PC-3 (cell line): ENCODE measurements at regions not wholly inside any gene's neighbourhood (a gene's known extent, or its start where the extent isn't known, plus 50 kb on each side); places are given as distances from the start of the nearest gene placed in this dataset.

Experiments used
- ATAC-seq: fragments of 200-7000 bp; cut with Tn5 transposase; 2 replicates; pipeline ENCODE4 v1.9.1; 2020; ENCODE audit warnings: mild to moderate bottlenecking, moderate library complexity
- BruUV-seq: library from RNA; stranded (reverse); fragments of 400-500 nt; replicated peaks from 2 replicates; lab custom pipeline; 2021; lab: Mats Ljungman, UMichigan
- CTCF ChIA-PET: fragments of 300-600 bp; sonication (Branson Sonifier 250); formaldehyde crosslinking; loops from one replicate; lab custom pipeline; 2022; ENCODE audit warnings: antibody characterized with exemption; lab: Charles Lee
- POLR2A ChIA-PET: fragments of 300-600 bp; sonication (Branson Sonifier 250); formaldehyde crosslinking; loops from one replicate; lab custom pipeline; 2022; ENCODE audit warnings: antibody characterized with exemption; ENCODE audit not compliant: unreplicated experiment; lab: Charles Lee
- DNase-seq: peaks from one replicate; pipeline ENCODE4 v3.0.0-alpha.2; 2015
- H2AFZ ChIP-seq: fragments of 300-600 bp; sonication (generic); 2 replicates; pipeline ENCODE4 v1.6.0; 2016; ENCODE audit warnings: antibody characterized with exemption, low read length
- H3F3A ChIP-seq: fragments of 300-600 bp; sonication (generic); one replicate; pipeline ENCODE4 v1.6.0; 2017; ENCODE audit warnings: antibody characterized with exemption, low read length, control low read depth, mild to moderate bottlenecking; ENCODE audit not compliant: unreplicated experiment
- H3K27ac ChIP-seq: fragments of 300-600 bp; sonication (generic); 2 replicates; pipeline ENCODE4 v1.5.1; 2016; ENCODE audit warnings: mild to moderate bottlenecking, low read length
- H3K27me3 ChIP-seq: fragments of 300-600 bp; sonication (generic); 2 replicates; pipeline ENCODE4 v1.6.1; 2016; ENCODE audit warnings: low read length, mixed read lengths
- H3K36me3 ChIP-seq: fragments of 300-600 bp; sonication (generic); 2 replicates; pipeline ENCODE4 v1.6.1; 2016; ENCODE audit warnings: low read depth, mixed run types, low read length, mixed read lengths
- H3K4me1 ChIP-seq: fragments of 300-600 bp; sonication (generic); 2 replicates; pipeline ENCODE4 v1.5.1; 2016; ENCODE audit warnings: low read length; ENCODE audit not compliant: insufficient read depth
- H3K4me2 ChIP-seq: fragments of 300-600 bp; sonication (generic); 2 replicates; pipeline ENCODE4 v1.6.0; 2016; ENCODE audit warnings: low read length
- H3K4me3 ChIP-seq: fragments of 300-600 bp; sonication (generic); 2 replicates; pipeline ENCODE4 v1.5.1; 2016; ENCODE audit warnings: mild to moderate bottlenecking, low read length, mixed read lengths
- H3K79me2 ChIP-seq: fragments of 300-600 bp; sonication (generic); 2 replicates; pipeline ENCODE4 v1.6.1; 2017; ENCODE audit warnings: low read length, mixed read lengths
- H3K9ac ChIP-seq: fragments of 300-600 bp; sonication (generic); 2 replicates; pipeline ENCODE4 v1.6.0; 2016; ENCODE audit warnings: mild to moderate bottlenecking, low read length
- H3K9me2 ChIP-seq: fragments of 300-600 bp; sonication (generic); replicated peaks from 2 replicates; pipeline ENCODE4 v1.6.1; 2016; ENCODE audit warnings: mixed run types, low read length, mixed read lengths
- H3K9me3 ChIP-seq: fragments of 300-600 bp; sonication (generic); 2 replicates; pipeline ENCODE4 v1.6.1; 2016; ENCODE audit warnings: low read length, mixed read lengths
- H4K20me1 ChIP-seq: fragments of 300-600 bp; sonication (generic); 2 replicates; pipeline ENCODE4 v1.6.1; 2016; ENCODE audit warnings: low read length, mixed read lengths
- CTCF ChIP-seq: fragments of 300-600 bp; sonication (generic); conservative IDR thresholded peaks from 2 replicates; pipeline ENCODE4 v1.5.1; 2017; ENCODE audit warnings: antibody characterized with exemption, low read depth, mild to moderate bottlenecking, low read length
- EZH2 ChIP-seq: fragments of 300-600 bp; sonication (generic); IDR thresholded peaks from one replicate; pipeline ENCODE4 v1.6.1; 2017; ENCODE audit warnings: antibody characterized with exemption, mild to moderate bottlenecking, low read length; ENCODE audit not compliant: unreplicated experiment
- EZH2phosphoT487 ChIP-seq: fragments of 300-600 bp; sonication (generic); IDR thresholded peaks from 2 replicates; pipeline ENCODE4 v1.6.1; 2018; ENCODE audit warnings: mild to moderate bottlenecking, antibody characterized with exemption, low read length, borderline replicate concordance
- intact Hi-C: fragments of 100-400 bp; cut with micrococcal nuclease; formaldehyde crosslinking; loops from 2 replicates; pipeline ENCODE4 v1.9.0; 2023

- Histone ChIP-seq H3K4me1 (no peaks in the 10 kb centered on the region), H3K4me2 (no peak overlapping the region), H3K9ac (no peak overlapping the region), H4K20me1 (no peaks in the 10 kb centered on the region), H3K36me3 (no peaks in the 10 kb centered on the region), H3K27me3 (no peaks in the 10 kb centered on the region), H3K79me2 (no peaks in the 10 kb centered on the region), H3K9me3 (peaks cover 7% of the 10 kb centered on the region; the same call in 1 of the 2 replicates), H3K9me2 (no peaks in the 10 kb centered on the region), H2AFZ (no peak overlapping the region), H3F3A (no peaks in the 10 kb centered on the region), H3K27ac (no peak overlapping the region), H3K4me3 (no peak overlapping the region)
- ATAC-seq (no peak), DNase-seq (no peak)
- ChIA-PET CTCF (no interaction called here), POLR2A (no interaction called here)
- intact Hi-C loops: no loop called here
- BruUV-seq: no TSS peak
- TF ChIP-seq EZH2 (no peak), EZH2phosphoT487 (no peak), CTCF (no peak)
These were observed 271.4 kb downstream of the DOK5 start for GRCh38 chr20:54746796-54747195.

- CTCF ChIA-PET: no interaction called here
- no TSS peak for BruUV-seq
These were observed 270.4 kb downstream of the DOK5 start for GRCh38 chr20:54745780-54746179.

More at GRCh38 chr20:54745780-54746179, 270.4 kb downstream of the DOK5 start:
- Histone ChIP-seq H3K36me3 (no peaks in the 10 kb centered on the region), H3K27me3 (no peaks in the 10 kb centered on the region), H3K4me3 (no peak overlapping the region), H2AFZ (no peak overlapping the region), H4K20me1 (no peaks in the 10 kb centered on the region), H3K4me1 (no peaks in the 10 kb centered on the region), H3K27ac (no peak overlapping the region), H3K9me2 (no peaks in the 10 kb centered on the region), H3K9ac (no peak overlapping the region), H3K9me3 (peaks cover 7% of the 10 kb centered on the region; the same call in 1 of the 2 replicates), H3F3A (no peaks in the 10 kb centered on the region), H3K4me2 (no peak overlapping the region), H3K79me2 (no peaks in the 10 kb centered on the region)
- ATAC-seq (no peak), DNase-seq (no peak)
- TF ChIP-seq EZH2phosphoT487: no peak
- no peak for TF ChIP-seq CTCF
- no peak for TF ChIP-seq EZH2
- intact Hi-C loops: no loop called here
- POLR2A ChIA-PET: no interaction called here
